ENCODE measurements at regions not wholly inside any gene's neighbourhood (a gene's known extent, or its start where the extent isn't known, plus 50 kb on each side); places are given as distances from the start of the nearest gene placed in this dataset.

DNA sequence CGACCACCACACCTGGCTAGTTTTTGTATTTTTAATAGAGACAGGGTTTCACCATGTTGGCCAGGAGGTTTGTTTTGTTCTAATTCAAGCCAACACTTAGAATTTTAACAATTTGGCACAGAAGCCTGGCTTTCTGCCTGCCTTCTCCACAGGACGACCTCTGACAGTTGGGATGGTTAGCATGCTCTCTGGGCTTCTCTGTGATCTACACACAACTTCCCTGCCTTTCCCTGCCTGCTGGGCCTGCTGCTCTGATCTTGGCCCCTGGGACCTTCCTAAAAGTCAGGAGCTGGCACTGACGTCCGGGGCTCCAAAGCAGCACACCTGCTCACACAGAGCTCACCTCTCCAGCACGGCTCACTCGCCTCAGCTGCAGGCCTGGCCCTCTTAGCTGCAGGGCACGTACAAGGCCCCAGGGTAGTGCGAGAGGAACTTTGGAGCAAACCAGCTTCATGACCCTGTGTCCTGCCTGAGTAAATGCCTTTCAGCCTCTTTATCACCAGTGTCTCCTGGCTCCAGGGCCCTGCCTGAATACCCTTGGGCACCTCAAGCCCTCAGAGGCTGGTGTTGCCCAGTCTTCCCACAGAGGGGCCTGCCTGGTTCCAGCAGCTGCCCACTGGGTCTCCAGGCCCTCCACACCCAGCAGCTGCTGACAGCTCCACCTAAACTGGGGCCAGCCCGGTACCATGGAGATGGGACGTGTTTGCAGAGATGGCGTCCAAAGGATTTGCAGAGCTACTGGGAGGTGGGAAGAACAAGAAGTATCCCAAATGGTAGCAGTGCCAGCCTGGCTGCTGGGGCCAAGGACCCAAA lies 96.0 kb downstream of the PSMB1 start:
- FAIRE-seq: no peak
- TF ChIP-seq, protein P1, sequence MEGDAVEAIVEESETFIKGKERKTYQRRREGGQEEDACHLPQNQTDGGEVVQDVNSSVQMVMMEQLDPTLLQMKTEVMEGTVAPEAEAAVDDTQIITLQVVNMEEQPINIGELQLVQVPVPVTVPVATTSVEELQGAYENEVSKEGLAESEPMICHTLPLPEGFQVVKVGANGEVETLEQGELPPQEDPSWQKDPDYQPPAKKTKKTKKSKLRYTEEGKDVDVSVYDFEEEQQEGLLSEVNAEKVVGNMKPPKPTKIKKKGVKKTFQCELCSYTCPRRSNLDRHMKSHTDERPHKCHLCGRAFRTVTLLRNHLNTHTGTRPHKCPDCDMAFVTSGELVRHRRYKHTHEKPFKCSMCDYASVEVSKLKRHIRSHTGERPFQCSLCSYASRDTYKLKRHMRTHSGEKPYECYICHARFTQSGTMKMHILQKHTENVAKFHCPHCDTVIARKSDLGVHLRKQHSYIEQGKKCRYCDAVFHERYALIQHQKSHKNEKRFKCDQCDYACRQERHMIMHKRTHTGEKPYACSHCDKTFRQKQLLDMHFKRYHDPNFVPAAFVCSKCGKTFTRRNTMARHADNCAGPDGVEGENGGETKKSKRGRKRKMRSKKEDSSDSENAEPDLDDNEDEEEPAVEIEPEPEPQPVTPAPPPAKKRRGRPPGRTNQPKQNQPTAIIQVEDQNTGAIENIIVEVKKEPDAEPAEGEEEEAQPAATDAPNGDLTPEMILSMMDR (IDR thresholded peaks at IDR 0.05; ENCODE audit: insufficient read depth, low read length, severe bottlenecking): no peak
- no peak for DNase-seq (ENCODE audit: low read depth)
- H3K4me3 ChIP-seq (ENCODE audit: low read depth, low read length): no peak overlapping the region
- no peaks in the 10 kb centered on the region for H3K36me3 ChIP-seq (ENCODE audit: control insufficient read depth, insufficient read depth, low read length)
- no peaks in the 10 kb centered on the region for H3K27me3 ChIP-seq (ENCODE audit: control insufficient read depth, insufficient read depth, low read length)

All from bronchial epithelial cell (primary cell).